ENCODE measurements at regions not wholly inside any gene's neighbourhood (a gene's known extent, or its start where the extent isn't known, plus 50 kb on each side); places are given as distances from the start of the nearest gene placed in this dataset.

GRCh38 chr6:24056567-24056966 is 69.4 kb upstream of the NRSN1 start:
- intact Hi-C loops (cut with micrococcal nuclease; ENCODE audit: unreplicated experiment) = no loop called here
- no peak overlapping the region for H3K27ac ChIP-seq (ENCODE audit: extremely low read length, insufficient read depth, low read length)
- in situ Hi-C loops (cut with HindIII; ENCODE audit: extremely low pct_ligation_motif_present, low pct_unique_long_range_greater_than_20kb) = no loop called here
- no peak for TF ChIP-seq AFF4 (CRISPR knock-in tag; IDR thresholded peaks at IDR 0.05)
- peak; percentile 48 for TF ChIP-seq HNRNPK (IDR thresholded peaks at IDR 0.05; ENCODE audit: low read depth, low read length, poor library complexity, severe bottlenecking)
- TF ChIP-seq HNF4A (CRISPR knock-in tag; IDR thresholded peaks at IDR 0.05) = peak; percentile 9; the same call in 1 of the 2 replicates
- no peaks in the 10 kb centered on the region for H3K79me2 ChIP-seq (ENCODE audit: insufficient read depth, low read length)
- CTCF ChIA-PET (ENCODE audit: low intra/inter-chr PET ratio, low total read pairs) = no interaction called here
- no peak overlapping the region for H3K4me3 ChIP-seq (replicated peaks in 1 of 3; ENCODE audit: insufficient read depth in 1 of 3, low read depth in 2 of 3, low read length in 3 of 3)
- no peaks in the 10 kb centered on the region; the same call in 1 of the 2 replicates for H3K4me1 ChIP-seq (ENCODE audit: insufficient read depth, low read length)
- POLR2A ChIA-PET = no interaction called here
- no peak overlapping the region for H3K9ac ChIP-seq (ENCODE audit: insufficient read depth, low read depth, low read length)
- WGBS (ENCODE audit: low lambda C conversion rate) = 9% methylated on average over 4 of the region's 4 CpGs
- H3K27me3 ChIP-seq (ENCODE audit: control insufficient read depth in 1 of 2, insufficient read depth in 2 of 2, low read length in 2 of 2) = no peaks in the 10 kb centered on the region
- no TSS peak for BruUV-seq (replicated peaks)
- DNase-seq (ENCODE audit: low spot score) = peak; percentile 16
- no peak for FAIRE-seq
- no peak overlapping the region for H3K4me2 ChIP-seq (ENCODE audit: low read depth, low read length)
- no peaks in the 10 kb centered on the region for H4K20me1 ChIP-seq (ENCODE audit: insufficient read depth, low read length)
- no peak overlapping the region for H2AFZ ChIP-seq (ENCODE audit: low read length)
- no peaks in the 10 kb centered on the region for H3K36me3 ChIP-seq (replicated peaks in 1 of 2; ENCODE audit: control insufficient read depth in 1 of 2, insufficient read depth in 2 of 2, low read length in 2 of 2)
- no peaks in the 10 kb centered on the region for H3K9me3 ChIP-seq (ENCODE audit: low read length)
- peak; percentile 64 for ATAC-seq

GRCh38 chr6:24057030-24057429 is 69.0 kb upstream of the NRSN1 start:
- H3K36me3 ChIP-seq (replicated peaks in 1 of 2; ENCODE audit: control insufficient read depth in 1 of 2, insufficient read depth in 2 of 2, low read length in 2 of 2) = no peaks in the 10 kb centered on the region
- H3K79me2 ChIP-seq (ENCODE audit: insufficient read depth, low read length) = no peaks in the 10 kb centered on the region
- H3K4me2 ChIP-seq (ENCODE audit: low read depth, low read length) = no peak overlapping the region
- intact Hi-C loops (cut with micrococcal nuclease; ENCODE audit: unreplicated experiment) = no loop called here
- no peaks in the 10 kb centered on the region for H4K20me1 ChIP-seq (ENCODE audit: insufficient read depth, low read length)
- in situ Hi-C loops (cut with HindIII; ENCODE audit: extremely low pct_ligation_motif_present, low pct_unique_long_range_greater_than_20kb) = no loop called here
- BruUV-seq (replicated peaks) = no TSS peak
- FAIRE-seq (peak; percentile 26), ATAC-seq (no peak; the same call in 2 of the 3 replicates), DNase-seq (ENCODE audit: low spot score) (no peak)
- no peaks in the 10 kb centered on the region; the same call in 1 of the 2 replicates for H3K4me1 ChIP-seq (ENCODE audit: insufficient read depth, low read length)
- no peak overlapping the region for H2AFZ ChIP-seq (ENCODE audit: low read length)
- H3K27me3 ChIP-seq (ENCODE audit: control insufficient read depth in 1 of 2, insufficient read depth in 2 of 2, low read length in 2 of 2) = no peaks in the 10 kb centered on the region
- WGBS (ENCODE audit: low lambda C conversion rate) = 62% methylated on average over 3 of the region's 3 CpGs
- no peak overlapping the region for H3K4me3 ChIP-seq (replicated peaks in 1 of 3; ENCODE audit: insufficient read depth in 1 of 3, low read depth in 2 of 3, low read length in 3 of 3)
- H3K9me3 ChIP-seq (ENCODE audit: low read length) = no peaks in the 10 kb centered on the region
- CTCF ChIA-PET (ENCODE audit: low intra/inter-chr PET ratio, low total read pairs) = no interaction called here
- H3K9ac ChIP-seq (ENCODE audit: insufficient read depth, low read depth, low read length) = no peak overlapping the region
- POLR2A ChIA-PET = no interaction called here
- H3K27ac ChIP-seq (ENCODE audit: extremely low read length, insufficient read depth, low read length) = no peak overlapping the region
- TF ChIP-seq PBX3 (CRISPR knock-in tag; IDR thresholded peaks at IDR 0.05; ENCODE audit: borderline replicate concordance) = no peak
- TF ChIP-seq ZFP90 (CRISPR knock-in tag; IDR thresholded peaks at IDR 0.05; ENCODE audit: borderline replicate concordance) = no peak
- TF ChIP-seq ZNF296 (CRISPR knock-in tag; conservative IDR thresholded peaks at IDR 0.05) = no peak
- TF ChIP-seq ZMYM2 (CRISPR knock-in tag; IDR thresholded peaks at IDR 0.05) = no peak
- no peak for TF ChIP-seq ZXDC (CRISPR knock-in tag; IDR thresholded peaks at IDR 0.05)
- TF ChIP-seq MAFF (IDR thresholded peaks at IDR 0.05; ENCODE audit: low read depth, low read length) = peak; percentile 66

Data from HepG2 (cell line).